GM10248 (cell line): ENCODE measurements at regions not wholly inside any gene's neighbourhood (a gene's known extent, or its start where the extent isn't known, plus 50 kb on each side); places are given as distances from the start of the nearest gene placed in this dataset.

Experiments used
- CTCF ChIA-PET: fragments of 300-600 bp; sonication (Branson Sonifier 250); formaldehyde crosslinking; extraction: SDS; loops from one replicate; lab custom pipeline; 2021; ENCODE audit warnings: antibody characterized with exemption; lab: Yijun Ruan, JAX
- POLR2A ChIA-PET: fragments of 350-650 bp; sonication (Branson Sonifier 250); formaldehyde crosslinking; extraction: SDS; loops from one replicate; lab custom pipeline; 2020; ENCODE audit warnings: antibody characterized with exemption; lab: Yijun Ruan, JAX
- DNase-seq: peaks from one replicate; pipeline ENCODE4 v3.0.0; 2012; ENCODE audit errors: extremely low spot score
- CTCF ChIP-seq: IDR thresholded peaks from 2 replicates; pipeline ENCODE4 v1.5.1; 2012; ENCODE audit warnings: mild to moderate bottlenecking, low read depth; ENCODE audit errors: extremely low read depth, missing control alignments, control extremely low read depth

GRCh38 chr9:108139900-108140299, 650.3 kb upstream of the KLF4 start:
- POLR2A ChIA-PET = no interaction called here
- no peak for TF ChIP-seq CTCF
- CTCF ChIA-PET = no interaction called here
- DNase-seq = no peak

- no peak for TF ChIP-seq CTCF
- POLR2A ChIA-PET = no interaction called here
- CTCF ChIA-PET = no interaction called here
- no peak for DNase-seq
These were observed 648.9 kb upstream of the KLF4 start for GRCh38 chr9:108138516-108138915.

GRCh38 chr9:108136656-108137055, 647.1 kb upstream of the KLF4 start:
- DNase-seq = no peak
- CTCF ChIA-PET = no interaction called here
- TF ChIP-seq CTCF = no peak
- POLR2A ChIA-PET = no interaction called here

GRCh38 chr9:108134486-108135128, 645.0 kb upstream of the KLF4 start:
- ChIA-PET CTCF (no interaction called here), POLR2A (no interaction called here)
- no peak for DNase-seq
- TF ChIP-seq CTCF = no peak

GRCh38 chr9:108133680-108134079, 644.1 kb upstream of the KLF4 start:
- CTCF ChIA-PET = no interaction called here
- DNase-seq = no peak
- POLR2A ChIA-PET = no interaction called here
- no peak for TF ChIP-seq CTCF

GRCh38 chr9:108133101-108133500, 643.5 kb upstream of the KLF4 start:
- no peak for DNase-seq
- CTCF ChIA-PET = interaction anchor here (1.0 kb wide), 1 partner anchor 9 kb away, joined by 5 read pairs; no protein-coding TSS in a partner anchor
- TF ChIP-seq CTCF = no peak
- POLR2A ChIA-PET = no interaction called here
